Nephron (organoid): ENCODE measurements at regions not wholly inside any gene's neighbourhood (a gene's known extent, or its start where the extent isn't known, plus 50 kb on each side); places are given as distances from the start of the nearest gene placed in this dataset.
"Not testable (repeated sequence)": the region's sequence is repeated elsewhere in the genome, so short reads cannot be mapped to it uniquely, and the experiment has no call there.

Source experiments
- H3K27ac Mint-ChIP-seq, 3 experiments: 2 replicates each; pipeline ENCODE4 v1.8.0; 2020; ENCODE audit warnings: mixed read lengths in 3 of 3, mild to moderate bottlenecking in 2 of 3, moderate library complexity in 1 of 3
- H3K27me3 Mint-ChIP-seq: 2 replicates; pipeline ENCODE4 v1.8.0; 2021; ENCODE audit warnings: low read depth, mild to moderate bottlenecking, moderate library complexity, mixed read lengths
- H3K36me3 Mint-ChIP-seq: 2 replicates; pipeline ENCODE4 v1.8.0; 2020; ENCODE audit warnings: low read depth, mixed read lengths
- H3K4me1 Mint-ChIP-seq: 2 replicates; pipeline ENCODE4 v1.8.0; 2020; ENCODE audit warnings: mixed read lengths
- H3K4me3 Mint-ChIP-seq, 3 experiments: 2 replicates each; pipeline ENCODE4 v1.8.0; 2020; ENCODE audit warnings: mild to moderate bottlenecking in 3 of 3, mixed read lengths in 3 of 3, moderate library complexity in 2 of 3
- H3K9me3 Mint-ChIP-seq: 2 replicates; pipeline ENCODE4 v1.8.0; 2020; ENCODE audit warnings: mixed read lengths
- TF ChIP-seq, protein P1 (sequence below), 3 experiments: fragments of 200-600 bp; sonication (generic); IDR thresholded peaks; one replicate each; pipeline ENCODE4 v1.5.0; 2021; ENCODE audit warnings: antibody characterized with exemption in 3 of 3; ENCODE audit not compliant: unreplicated experiment in 3 of 3

DNA sequence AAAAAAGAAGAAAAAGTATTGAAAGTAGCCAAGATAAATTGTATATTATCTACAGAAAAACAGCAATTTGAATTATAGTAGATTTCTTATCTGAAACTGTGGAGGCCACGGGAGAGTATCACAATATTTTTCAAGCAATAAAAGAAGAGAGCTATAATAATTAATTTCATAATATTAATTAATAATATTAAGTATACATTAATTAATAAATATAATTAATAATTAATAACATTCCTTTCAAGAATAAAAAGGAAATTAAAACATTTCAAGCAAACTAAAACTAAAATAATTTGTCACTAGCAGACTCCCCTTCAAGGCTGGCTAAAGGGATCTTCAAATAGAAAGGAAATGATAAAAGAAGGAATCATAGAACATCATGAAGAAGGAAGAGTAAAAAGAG lies 372.7 kb upstream of the KYNU start:
- TF ChIP-seq, protein P1, sequence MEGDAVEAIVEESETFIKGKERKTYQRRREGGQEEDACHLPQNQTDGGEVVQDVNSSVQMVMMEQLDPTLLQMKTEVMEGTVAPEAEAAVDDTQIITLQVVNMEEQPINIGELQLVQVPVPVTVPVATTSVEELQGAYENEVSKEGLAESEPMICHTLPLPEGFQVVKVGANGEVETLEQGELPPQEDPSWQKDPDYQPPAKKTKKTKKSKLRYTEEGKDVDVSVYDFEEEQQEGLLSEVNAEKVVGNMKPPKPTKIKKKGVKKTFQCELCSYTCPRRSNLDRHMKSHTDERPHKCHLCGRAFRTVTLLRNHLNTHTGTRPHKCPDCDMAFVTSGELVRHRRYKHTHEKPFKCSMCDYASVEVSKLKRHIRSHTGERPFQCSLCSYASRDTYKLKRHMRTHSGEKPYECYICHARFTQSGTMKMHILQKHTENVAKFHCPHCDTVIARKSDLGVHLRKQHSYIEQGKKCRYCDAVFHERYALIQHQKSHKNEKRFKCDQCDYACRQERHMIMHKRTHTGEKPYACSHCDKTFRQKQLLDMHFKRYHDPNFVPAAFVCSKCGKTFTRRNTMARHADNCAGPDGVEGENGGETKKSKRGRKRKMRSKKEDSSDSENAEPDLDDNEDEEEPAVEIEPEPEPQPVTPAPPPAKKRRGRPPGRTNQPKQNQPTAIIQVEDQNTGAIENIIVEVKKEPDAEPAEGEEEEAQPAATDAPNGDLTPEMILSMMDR (IDR thresholded peaks at IDR 0.05; ENCODE audit: unreplicated experiment in 3 of 3), result no peak
- Mint-ChIP-seq H3K4me1 (no peaks in the 10 kb centered on the region), H3K4me3 (no peak overlapping the region), H3K27me3 (no peaks in the 10 kb centered on the region), H3K9me3 (peaks cover 6% of the 10 kb centered on the region), H3K27ac (no peak overlapping the region), H3K36me3 (no peaks in the 10 kb centered on the region)

- Mint-ChIP-seq H3K27ac (no peak overlapping the region), H3K27me3 (no peaks in the 10 kb centered on the region), H3K4me3 (no peak overlapping the region), H3K36me3 (no peaks in the 10 kb centered on the region), H3K4me1 (no peaks in the 10 kb centered on the region), H3K9me3 (peaks cover 6% of the 10 kb centered on the region)
- TF ChIP-seq, protein P1 (IDR thresholded peaks at IDR 0.05; ENCODE audit: unreplicated experiment in 3 of 3), result no peak
These were observed 371.6 kb upstream of the LRP1B start for GRCh38 chr2:142502402-142502801.

DNA sequence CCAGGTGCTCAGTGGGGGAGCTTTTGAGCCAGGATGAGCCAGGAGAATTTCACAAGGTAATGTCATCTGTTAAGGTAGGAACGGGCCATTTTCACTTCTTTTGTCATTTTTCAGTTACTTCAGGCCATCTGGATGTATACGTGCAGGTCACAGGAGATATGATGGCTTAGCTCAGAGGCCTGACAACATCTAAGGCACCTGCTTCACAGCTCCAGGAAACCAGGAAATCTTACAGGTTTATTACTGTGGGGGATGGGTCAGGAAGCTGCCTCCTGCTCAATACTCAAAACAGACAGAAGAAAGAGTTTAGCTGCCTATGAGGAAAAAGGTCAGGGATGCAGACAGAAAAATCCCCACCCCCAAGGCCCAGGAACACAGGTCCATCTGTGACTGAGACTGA lies 364.3 kb upstream of the LRP1B start:
- TF ChIP-seq, protein P1 (IDR thresholded peaks at IDR 0.05; ENCODE audit: unreplicated experiment in 3 of 3), result no peak
- H3K36me3 Mint-ChIP-seq, result no peaks in the 10 kb centered on the region
- H3K27ac Mint-ChIP-seq, result no peak overlapping the region
- peaks cover under 1% of the 10 kb centered on the region for H3K9me3 Mint-ChIP-seq
- no peak overlapping the region for H3K4me3 Mint-ChIP-seq
- no peaks in the 10 kb centered on the region for H3K27me3 Mint-ChIP-seq
- H3K4me1 Mint-ChIP-seq, result no peaks in the 10 kb centered on the region

DNA sequence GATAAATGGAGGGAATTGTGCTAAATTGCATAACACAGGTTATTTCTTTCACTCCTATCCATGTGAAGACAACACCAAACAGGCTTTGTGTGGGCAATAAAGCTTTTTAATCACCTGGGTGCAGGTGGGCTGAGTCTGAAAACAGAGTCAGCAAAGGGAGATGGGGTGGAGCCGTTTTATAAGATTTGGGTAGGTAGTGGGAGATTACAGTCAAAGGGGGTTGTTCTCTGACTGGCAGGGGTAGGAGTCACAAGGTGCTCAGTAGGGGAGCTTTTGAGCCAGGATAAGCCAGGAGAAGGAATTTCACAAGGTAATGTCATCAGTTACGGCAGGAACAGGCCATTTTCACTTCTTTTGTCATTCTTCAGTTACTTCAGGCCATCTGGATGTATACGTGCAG lies 358.8 kb upstream of the LRP1B start:
- not testable (repeated sequence) for H3K27ac Mint-ChIP-seq

GRCh38 chr2:142484111-142484510 lies 353.3 kb upstream of the LRP1B start:
- Mint-ChIP-seq H3K36me3 (no peaks in the 10 kb centered on the region), H3K4me3 (no peak overlapping the region), H3K27ac (no peak overlapping the region), H3K9me3 (no peaks in the 10 kb centered on the region), H3K4me1 (no peaks in the 10 kb centered on the region), H3K27me3 (no peaks in the 10 kb centered on the region)
- TF ChIP-seq, protein P1 (IDR thresholded peaks at IDR 0.05; ENCODE audit: unreplicated experiment in 3 of 3), result no peak

More for the DNA sequence above, 358.8 kb upstream of the LRP1B start:
- H3K36me3 Mint-ChIP-seq, H3K9me3 Mint-ChIP-seq, H3K4me3 Mint-ChIP-seq, H3K4me1 Mint-ChIP-seq, H3K27me3 Mint-ChIP-seq: not testable (repeated sequence)

DNA sequence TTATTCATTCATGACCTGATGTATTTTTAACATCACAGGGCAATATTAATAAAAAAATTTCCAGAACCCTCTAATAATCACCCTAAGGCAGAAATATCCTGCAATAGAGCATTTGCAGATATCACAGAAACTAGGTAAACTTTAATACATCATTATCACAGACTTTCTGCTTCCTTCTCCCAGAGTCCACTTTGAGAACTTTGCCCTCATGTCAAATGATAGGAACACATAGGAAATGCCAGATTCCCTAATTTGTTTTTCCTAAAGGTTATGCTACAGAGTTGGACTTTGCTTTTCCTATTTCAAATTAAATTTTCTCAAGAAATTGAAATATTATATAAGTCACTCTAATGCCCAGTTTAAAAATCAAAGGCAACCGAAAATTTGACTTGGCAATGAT lies 352.8 kb upstream of the LRP1B start:
- Mint-ChIP-seq H3K27me3 (no peaks in the 10 kb centered on the region), H3K4me1 (no peaks in the 10 kb centered on the region), H3K36me3 (no peaks in the 10 kb centered on the region), H3K27ac (no peak overlapping the region), H3K4me3 (no peak overlapping the region), H3K9me3 (no peaks in the 10 kb centered on the region)
- TF ChIP-seq, protein P1 (IDR thresholded peaks at IDR 0.05; ENCODE audit: unreplicated experiment in 3 of 3), result no peak
